GM19372 (cell line): ENCODE measurements at regions not wholly inside any gene's neighbourhood (a gene's known extent, or its start where the extent isn't known, plus 50 kb on each side); places are given as distances from the start of the nearest gene placed in this dataset.
"Not testable (repeated sequence)": the region's sequence is repeated elsewhere in the genome, so short reads cannot be mapped to it uniquely, and the experiment has no call there.

Experiments
- ATAC-seq: cut with Tn5 transposase; IDR thresholded peaks from one replicate; pipeline ENCODE4 v1.9.1; 2021; ENCODE audit warnings: mild to moderate bottlenecking, low read depth, moderate library complexity; ENCODE audit not compliant: unreplicated experiment

- no peak for ATAC-seq
These were observed 147.9 kb downstream of the MYCN start for GRCh38 chr2:16088035-16088801.

GRCh38 chr2:16086136-16086535, 145.8 kb downstream of the MYCN start:
- not testable (repeated sequence) for ATAC-seq

- no peak for ATAC-seq
These were observed 144.7 kb downstream of the MYCN start for GRCh38 chr2:16085073-16085472.

GRCh38 chr2:16084274-16084673, 143.9 kb downstream of the MYCN start:
- ATAC-seq = no peak

DNA sequence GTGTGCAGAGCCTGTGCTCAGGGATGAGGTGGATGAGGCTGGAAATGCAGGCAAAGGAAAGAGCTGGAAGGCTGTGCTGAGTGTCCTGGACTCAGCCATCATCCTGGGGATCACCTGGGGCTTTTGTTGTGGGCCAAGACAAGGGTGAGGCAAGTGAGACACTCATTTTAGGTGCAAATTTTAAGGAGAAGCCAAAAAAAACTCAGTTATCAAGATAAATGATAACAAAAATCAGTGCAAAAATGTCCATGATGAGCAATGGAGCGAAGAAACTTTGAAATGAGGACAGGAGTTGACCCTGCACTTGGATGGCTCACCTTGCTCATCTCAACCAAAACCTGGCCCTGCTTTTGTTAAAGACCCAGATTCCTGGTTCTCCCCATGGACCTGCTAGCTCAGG, 141.9 kb downstream of the MYCN start:
- ATAC-seq = no peak

DNA sequence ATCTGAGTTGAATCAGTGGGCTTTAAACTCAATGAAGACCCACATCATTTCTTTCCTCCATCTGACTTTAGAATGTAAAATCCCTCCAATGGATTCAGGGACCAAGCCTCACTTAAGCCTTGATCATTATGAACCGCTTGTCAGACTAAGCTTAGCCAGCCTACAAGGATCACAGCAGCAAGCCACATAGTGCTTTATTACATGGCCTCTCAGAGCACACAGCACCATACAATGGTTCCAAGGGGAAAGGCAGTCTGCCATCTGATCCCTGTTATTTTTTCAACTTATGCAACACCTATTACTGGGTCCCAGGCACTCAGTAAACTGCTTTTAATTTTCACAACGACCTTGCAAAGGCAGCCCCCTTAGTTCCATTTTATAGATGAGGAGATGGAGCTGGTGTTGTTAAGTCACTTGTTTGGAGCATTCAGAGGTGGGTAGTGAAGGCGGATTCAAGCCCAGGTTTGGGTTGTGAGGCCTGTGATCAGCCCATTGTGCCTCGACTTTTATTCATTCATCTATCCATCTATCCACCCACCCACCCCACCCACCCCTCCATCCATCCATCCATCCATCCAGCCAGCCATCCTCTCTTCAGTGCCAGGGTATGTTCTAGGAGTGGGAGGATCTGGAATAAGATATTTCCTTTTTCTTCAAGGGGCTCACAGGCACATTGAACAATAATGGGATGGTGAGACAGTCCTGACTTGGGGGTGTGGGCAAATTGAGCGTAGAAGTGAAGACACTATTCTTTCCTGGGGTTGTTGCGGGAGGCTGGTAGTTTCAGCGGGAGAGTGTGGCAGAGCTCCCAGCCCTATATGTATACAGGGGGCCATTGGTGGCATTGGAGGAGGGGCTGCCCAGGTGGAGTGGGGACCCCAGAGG, 141.2 kb downstream of the MYCN start:
- no peak for ATAC-seq

DNA sequence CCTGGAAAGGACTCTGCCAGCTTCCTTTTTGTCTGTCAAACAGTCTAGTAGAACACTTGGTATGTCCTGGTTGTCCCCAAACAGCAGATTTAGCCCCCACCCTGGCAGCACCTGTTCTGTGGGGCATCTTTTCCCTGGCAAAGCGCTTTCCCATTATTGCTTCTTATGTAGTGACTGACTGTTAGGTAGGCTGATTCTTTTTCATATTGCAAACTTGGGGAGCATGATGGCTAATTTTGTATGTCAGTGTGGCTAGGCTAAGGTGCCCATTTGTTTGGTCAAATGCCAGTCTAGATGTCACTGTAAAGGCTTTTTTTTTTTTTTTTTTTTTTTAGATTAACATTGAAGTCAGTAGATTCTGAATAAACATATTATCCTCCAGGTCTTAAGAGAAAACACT, 140.2 kb downstream of the MYCN start:
- ATAC-seq = no peak

DNA sequence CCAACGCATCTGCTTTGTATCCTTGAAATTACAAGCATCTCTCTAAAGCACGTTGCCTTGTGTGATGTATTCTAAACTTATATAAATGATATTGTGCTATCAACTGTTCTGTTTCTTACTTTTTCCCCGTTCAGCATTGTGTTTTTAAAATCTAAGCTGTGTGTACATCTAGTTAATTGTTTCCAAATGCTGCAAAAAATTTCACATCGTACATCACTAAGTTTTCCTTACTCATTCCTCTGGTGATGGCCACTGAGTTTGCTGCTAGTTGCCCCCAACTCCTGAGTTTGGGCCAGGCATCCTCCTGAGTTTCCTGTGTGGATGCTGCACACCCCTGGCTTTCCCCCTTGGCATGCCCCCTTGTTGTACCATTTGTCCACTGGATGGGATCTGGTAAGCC, 139.7 kb downstream of the MYCN start:
- no peak for ATAC-seq

DNA sequence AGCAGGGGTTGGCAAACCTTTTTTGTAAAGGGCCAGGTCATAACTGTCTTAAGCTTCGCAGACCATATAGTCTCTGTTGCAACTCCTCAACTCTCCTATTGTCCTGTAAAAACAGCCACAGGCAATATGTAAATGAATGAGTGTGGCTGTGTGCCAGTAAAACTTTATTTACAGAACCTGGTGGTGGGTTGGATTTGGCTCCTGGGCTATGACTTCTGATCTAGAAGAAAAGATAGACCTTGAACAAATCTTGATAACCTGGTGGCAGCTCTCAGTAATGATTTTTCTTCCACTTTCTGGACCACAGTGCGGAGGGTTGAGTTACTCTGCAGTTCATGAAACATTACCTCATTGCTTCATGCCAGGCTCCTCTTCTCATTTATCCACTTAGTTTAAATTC, 139.3 kb downstream of the MYCN start:
- ATAC-seq = no peak

- ATAC-seq = no peak
These were observed 137.3 kb downstream of the MYCN start for GRCh38 chr2:16077601-16078000.

DNA sequence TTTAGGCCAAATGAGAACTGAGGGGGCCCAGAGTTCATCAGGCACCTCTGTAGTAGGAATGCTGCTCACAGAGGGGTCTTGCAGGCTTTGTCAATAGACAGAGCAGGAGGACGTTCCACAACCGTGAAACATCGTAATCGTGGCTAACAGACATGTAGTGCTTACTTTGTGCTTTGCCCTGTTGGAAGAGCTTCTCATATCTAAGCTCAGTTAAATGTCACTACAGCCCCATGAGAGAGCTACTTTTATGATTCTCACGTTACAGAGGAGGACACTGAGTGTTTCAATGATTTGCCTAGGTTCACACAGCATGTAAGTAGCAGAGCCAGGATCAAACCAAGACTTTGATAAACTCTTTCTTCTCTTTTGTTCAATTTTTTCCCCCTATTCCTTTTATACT, 136.6 kb downstream of the MYCN start:
- ATAC-seq = no peak

- no peak for ATAC-seq
These were observed 135.0 kb downstream of the MYCN start for GRCh38 chr2:16075045-16076012.

DNA sequence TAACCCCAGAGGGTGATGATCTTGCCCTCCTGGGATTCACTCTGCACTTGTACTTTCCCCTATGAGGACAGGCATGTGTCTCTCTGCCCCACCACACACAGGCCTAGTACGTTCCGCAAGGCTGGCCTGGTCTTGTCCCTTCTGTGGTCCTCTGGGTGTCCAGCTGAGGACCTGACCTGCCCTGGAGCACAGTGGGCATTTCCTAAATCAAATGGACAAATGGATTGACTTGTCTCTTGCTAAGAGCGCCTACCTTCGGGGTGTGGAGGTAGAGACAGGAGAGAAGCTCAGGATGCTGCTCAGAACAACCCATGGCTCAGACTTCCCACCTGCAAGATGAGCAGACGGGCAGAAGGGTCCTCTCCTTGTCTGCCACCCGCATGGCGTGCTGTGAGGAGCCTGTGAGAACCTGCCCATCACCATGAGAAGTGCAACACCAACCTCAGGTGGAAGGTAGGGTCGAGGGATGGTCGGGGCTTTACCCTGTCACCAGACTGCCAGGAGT, 133.6 kb downstream of the MYCN start:
- ATAC-seq = no peak

- ATAC-seq = no peak
These were observed 133.1 kb downstream of the MYCN start for GRCh38 chr2:16073471-16073870.

DNA sequence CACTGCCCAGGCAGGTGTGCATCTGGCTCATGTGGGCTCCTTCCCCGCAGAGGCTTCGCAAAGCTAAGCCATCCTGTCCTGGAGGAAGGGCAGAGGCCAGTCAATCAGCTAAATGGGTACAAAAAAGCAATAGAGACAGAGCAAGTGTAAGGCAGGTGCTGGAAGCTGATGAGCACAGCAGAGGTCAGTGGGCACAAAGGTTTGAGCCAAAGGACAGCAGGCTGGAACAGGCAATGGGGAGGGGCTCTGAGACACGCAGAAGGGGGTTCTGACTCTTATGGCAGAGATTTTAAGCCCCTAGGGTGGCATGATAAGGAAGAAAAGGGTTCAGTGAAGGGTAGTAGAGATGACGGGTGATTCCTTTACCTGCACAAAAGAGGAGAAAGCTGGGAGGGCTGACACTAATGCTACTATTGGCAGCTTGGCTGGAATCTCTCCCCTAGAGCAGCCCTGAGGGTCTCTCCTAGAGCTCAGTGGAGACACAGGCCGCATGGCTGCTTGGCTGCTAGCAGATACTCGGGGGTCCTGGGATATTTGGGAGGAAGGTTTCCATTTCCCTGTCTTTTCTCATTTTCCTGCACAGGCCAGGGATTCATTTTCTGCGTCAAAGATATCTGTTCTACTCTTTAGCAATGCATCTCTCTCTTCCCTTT, 132.4 kb downstream of the MYCN start:
- no peak for ATAC-seq

- no peak for ATAC-seq
These were observed 131.7 kb downstream of the MYCN start for GRCh38 chr2:16071865-16072637.

- ATAC-seq = no peak
These were observed 130.9 kb downstream of the MYCN start for GRCh38 chr2:16071039-16071864.

- ATAC-seq = no peak
These were observed 130.3 kb downstream of the MYCN start for GRCh38 chr2:16070648-16070971.
